Osteoblast (primary cell): ENCODE measurements at regions not wholly inside any gene's neighbourhood (a gene's known extent, or its start where the extent isn't known, plus 50 kb on each side); places are given as distances from the start of the nearest gene placed in this dataset.

Experiments used
- DNase-seq: peaks from one replicate; pipeline ENCODE4 v3.0.0; 2011; ENCODE audit warnings: low spot score, mixed read lengths; ENCODE audit not compliant: insufficient read length; ENCODE audit errors: missing footprints
- H2AFZ ChIP-seq: 2 replicates; pipeline ENCODE4 v1.6.0; 2011; ENCODE audit warnings: mild to moderate bottlenecking, low read length
- H3K27ac ChIP-seq: 2 replicates; pipeline ENCODE4 v1.5.1; 2011; ENCODE audit warnings: mild to moderate bottlenecking, low read depth, low read length, moderate library complexity
- H3K27me3 ChIP-seq: 2 replicates; pipeline ENCODE4 v1.6.0; 2012; ENCODE audit warnings: mild to moderate bottlenecking, control low read depth, inconsistent platforms, low read length, moderate library complexity; ENCODE audit not compliant: insufficient read depth
- H3K36me3 ChIP-seq: 2 replicates; pipeline ENCODE4 v1.5.1; 2011; ENCODE audit warnings: mild to moderate bottlenecking, low read length, control low read depth, moderate library complexity; ENCODE audit not compliant: insufficient read depth
- H3K4me1 ChIP-seq: 2 replicates; pipeline ENCODE4 v1.5.1; 2011; ENCODE audit warnings: mild to moderate bottlenecking, low read length, control low read depth, moderate library complexity; ENCODE audit not compliant: insufficient read depth
- H3K4me2 ChIP-seq: 2 replicates; pipeline ENCODE4 v1.6.0; 2011; ENCODE audit warnings: mild to moderate bottlenecking, low read length; ENCODE audit not compliant: insufficient read depth
- H3K4me3 ChIP-seq: fragments of 200-600 bp; sonication (generic); 3 replicates; pipeline ENCODE4 v1.5.1; 2012; ENCODE audit warnings: mild to moderate bottlenecking, low read length, inconsistent platforms; ENCODE audit not compliant: insufficient read depth
- H3K79me2 ChIP-seq: 2 replicates; pipeline ENCODE4 v1.6.0; 2012; ENCODE audit warnings: mild to moderate bottlenecking, low read length, control low read depth, inconsistent platforms; ENCODE audit not compliant: insufficient read depth
- H3K9me3 ChIP-seq: 2 replicates; pipeline ENCODE4 v1.5.1; 2011; ENCODE audit warnings: low read depth, low read length, control low read depth
- H4K20me1 ChIP-seq: 2 replicates; pipeline ENCODE4 v1.6.0; 2012; ENCODE audit warnings: mild to moderate bottlenecking, low read length, control low read depth; ENCODE audit not compliant: insufficient read depth
- TF ChIP-seq, protein P1 (sequence below): IDR thresholded peaks from 2 replicates; pipeline ENCODE4 v1.5.1; 2011; ENCODE audit warnings: mild to moderate bottlenecking, low read depth, low read length, moderate library complexity; ENCODE audit errors: extremely low read depth

- Histone ChIP-seq H3K27ac (no peak overlapping the region), H2AFZ (no peak overlapping the region), H3K27me3 (peaks cover 14% of the 10 kb centered on the region), H3K4me2 (no peak overlapping the region), H3K79me2 (no peaks in the 10 kb centered on the region), H3K9me3 (no peaks in the 10 kb centered on the region), H4K20me1 (no peaks in the 10 kb centered on the region), H3K4me1 (no peaks in the 10 kb centered on the region), H3K4me3 (no peak overlapping the region), H3K36me3 (no peaks in the 10 kb centered on the region)
- no peak for DNase-seq
- TF ChIP-seq, protein P1, sequence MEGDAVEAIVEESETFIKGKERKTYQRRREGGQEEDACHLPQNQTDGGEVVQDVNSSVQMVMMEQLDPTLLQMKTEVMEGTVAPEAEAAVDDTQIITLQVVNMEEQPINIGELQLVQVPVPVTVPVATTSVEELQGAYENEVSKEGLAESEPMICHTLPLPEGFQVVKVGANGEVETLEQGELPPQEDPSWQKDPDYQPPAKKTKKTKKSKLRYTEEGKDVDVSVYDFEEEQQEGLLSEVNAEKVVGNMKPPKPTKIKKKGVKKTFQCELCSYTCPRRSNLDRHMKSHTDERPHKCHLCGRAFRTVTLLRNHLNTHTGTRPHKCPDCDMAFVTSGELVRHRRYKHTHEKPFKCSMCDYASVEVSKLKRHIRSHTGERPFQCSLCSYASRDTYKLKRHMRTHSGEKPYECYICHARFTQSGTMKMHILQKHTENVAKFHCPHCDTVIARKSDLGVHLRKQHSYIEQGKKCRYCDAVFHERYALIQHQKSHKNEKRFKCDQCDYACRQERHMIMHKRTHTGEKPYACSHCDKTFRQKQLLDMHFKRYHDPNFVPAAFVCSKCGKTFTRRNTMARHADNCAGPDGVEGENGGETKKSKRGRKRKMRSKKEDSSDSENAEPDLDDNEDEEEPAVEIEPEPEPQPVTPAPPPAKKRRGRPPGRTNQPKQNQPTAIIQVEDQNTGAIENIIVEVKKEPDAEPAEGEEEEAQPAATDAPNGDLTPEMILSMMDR, result no peak
Observed at GRCh38 chr3:137103739-137104138, 146.0 kb downstream of the IL20RB start.

DNA sequence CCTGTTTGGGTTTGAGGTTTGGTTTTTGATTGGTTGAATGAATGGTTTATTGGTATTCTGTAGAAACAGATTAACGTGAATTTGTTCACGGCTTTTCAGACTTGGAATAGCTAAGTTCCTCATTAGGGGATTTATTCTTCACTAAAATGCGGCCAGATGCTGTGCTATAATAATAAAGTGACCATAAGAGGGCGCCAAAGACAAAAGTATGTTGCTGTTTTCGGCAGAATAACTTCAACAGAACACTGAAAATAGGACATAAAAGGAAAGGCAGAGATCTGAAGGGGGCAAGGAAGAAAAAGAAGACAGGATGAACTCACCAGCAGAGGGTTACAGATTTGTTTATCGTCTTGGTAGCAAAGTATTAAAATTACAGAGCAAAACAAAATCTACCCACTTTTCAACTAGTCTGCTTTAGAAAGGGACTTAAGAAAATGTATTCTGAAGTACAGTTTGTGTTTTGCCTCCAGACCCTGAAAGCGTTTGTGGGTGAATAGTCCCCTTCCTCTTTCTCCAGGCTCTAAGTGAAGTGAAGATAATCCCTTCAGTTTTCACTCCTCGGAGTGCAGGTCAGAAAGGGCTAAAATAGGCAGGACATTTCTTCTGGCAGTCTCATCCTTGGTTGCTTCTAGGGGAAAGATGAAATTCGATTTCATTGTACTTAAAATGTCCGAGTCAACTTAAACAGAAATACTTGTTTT, 147.6 kb downstream of the IL20RB start:
- Histone ChIP-seq H3K27me3 (peaks cover 14% of the 10 kb centered on the region), H3K27ac (no peak overlapping the region), H3K36me3 (no peaks in the 10 kb centered on the region), H3K9me3 (no peaks in the 10 kb centered on the region), H2AFZ (peak overlapping the region; percentile 61), H3K4me1 (no peaks in the 10 kb centered on the region), H3K79me2 (no peaks in the 10 kb centered on the region), H3K4me2 (peak overlapping the region; percentile 63), H4K20me1 (no peaks in the 10 kb centered on the region), H3K4me3 (no peak overlapping the region)
- TF ChIP-seq, protein P1, result peak; percentile 72
- no peak for DNase-seq

- Histone ChIP-seq H3K9me3 (no peaks in the 10 kb centered on the region), H2AFZ (no peak overlapping the region), H3K4me2 (no peak overlapping the region), H3K36me3 (no peaks in the 10 kb centered on the region), H3K4me1 (no peaks in the 10 kb centered on the region), H3K4me3 (no peak overlapping the region), H3K27me3 (peaks cover 14% of the 10 kb centered on the region), H3K27ac (no peak overlapping the region), H4K20me1 (no peaks in the 10 kb centered on the region), H3K79me2 (no peaks in the 10 kb centered on the region)
- TF ChIP-seq, protein P1, result no peak
- no peak for DNase-seq
Observed at GRCh38 chr3:137106612-137107240, 148.9 kb downstream of the IL20RB start.

GRCh38 chr3:137108699-137109440, 151.1 kb downstream of the IL20RB start:
- H3K4me2 ChIP-seq, result no peak overlapping the region
- H3K36me3 ChIP-seq, result no peaks in the 10 kb centered on the region
- H3K9me3 ChIP-seq, result no peaks in the 10 kb centered on the region
- H3K27me3 ChIP-seq, result peaks cover 14% of the 10 kb centered on the region
- H4K20me1 ChIP-seq, result no peaks in the 10 kb centered on the region
- H3K4me1 ChIP-seq, result no peaks in the 10 kb centered on the region
- TF ChIP-seq, protein P1, result no peak
- DNase-seq, result no peak
- H3K27ac ChIP-seq, result no peak overlapping the region
- H2AFZ ChIP-seq, result no peak overlapping the region
- no peaks in the 10 kb centered on the region for H3K79me2 ChIP-seq
- no peak overlapping the region for H3K4me3 ChIP-seq
